HCT116 (cell line): ENCODE measurements at regions not wholly inside any gene's neighbourhood (a gene's known extent, or its start where the extent isn't known, plus 50 kb on each side); places are given as distances from the start of the nearest gene placed in this dataset.

Source experiments
- ATAC-seq: fragments of 200-7000 bp; cut with Tn5 transposase; 2 replicates; pipeline ENCODE4 v1.9.1; 2020; ENCODE audit warnings: mild to moderate bottlenecking, moderate library complexity
- BruUV-seq: library from RNA; stranded (reverse); fragments of 400-500 nt; replicated peaks from 2 replicates; lab custom pipeline; 2021; lab: Mats Ljungman, UMichigan
- CTCF ChIA-PET: fragments of 300-600 bp; sonication (Branson Sonifier 250); formaldehyde crosslinking; loops from one replicate; lab custom pipeline; 2021; ENCODE audit warnings: antibody characterized with exemption; lab: Charles Lee
- POLR2A ChIA-PET: fragments of 300-600, 350-600 bp; sonication (Branson Sonifier 250); formaldehyde crosslinking; loops from one replicate; lab custom pipeline; 2021; ENCODE audit warnings: antibody characterized with exemption; lab: Charles Lee
- RAD21 ChIA-PET, 2 experiments: fragments of 300-600 bp; sonication (Branson Sonifier 250); formaldehyde crosslinking; loops; one replicate each; lab custom pipeline; 2023; ENCODE audit warnings: low total read pairs in 2 of 2; ENCODE audit not compliant: uncharacterized antibody in 2 of 2, unreplicated experiment in 2 of 2, low non-redundant PET in 1 of 2; lab: Charles Lee
- DNase-seq: peaks from one replicate; pipeline ENCODE4 v3.0.0-alpha.2; 2010; ENCODE audit warnings: low read depth, low spot score
- H2AFZ ChIP-seq: fragments of 200-600 bp; shearing (Covaris generic), sonication (generic); 2 replicates; pipeline ENCODE4 v1.6.1; 2017; ENCODE audit warnings: low read depth, mixed run types, mixed read lengths, antibody characterized with exemption, low read length; ENCODE audit not compliant: poor library complexity, severe bottlenecking
- H3K27ac ChIP-seq: 2 replicates; pipeline ENCODE4 v1.5.1; 2012; ENCODE audit warnings: low read depth, low read length
- H3K27me3 ChIP-seq: fragments of 200-600 bp; sonication (generic); 2 replicates; pipeline ENCODE4 v1.6.1; 2016; ENCODE audit warnings: mixed run types, low read length, mixed read lengths; ENCODE audit not compliant: insufficient read depth
- H3K36me3 ChIP-seq, 2 experiments: fragments of 200-500 bp in 1 of 2; fragments of 200-600 bp in 1 of 2; sonication (Bioruptor generic) in 1 of 2; sonication (generic) in 1 of 2; 2 replicates each; pipeline versions ENCODE4 v1.5.1 to v1.6.1; 2014 to 2016; ENCODE audit warnings: low read length in 2 of 2, inconsistent platforms in 1 of 2, mixed read lengths in 1 of 2, mixed run types in 1 of 2; ENCODE audit not compliant: insufficient read depth in 2 of 2, control insufficient read depth in 1 of 2
- H3K4me1 ChIP-seq, 2 experiments: fragments of 200-600 bp in 1 of 2; sonication (generic) in 1 of 2; 2 replicates each; pipeline versions ENCODE4 v1.5.1 to v1.6.1; 2012 to 2017; ENCODE audit warnings: low read length in 2 of 2, inconsistent platforms in 1 of 2, mild to moderate bottlenecking in 1 of 2, mixed read lengths in 1 of 2, mixed run types in 1 of 2, moderate library complexity in 1 of 2; ENCODE audit not compliant: insufficient read depth in 2 of 2, control insufficient read depth in 1 of 2
- H3K4me2 ChIP-seq: fragments of 200-600 bp; sonication (generic); 2 replicates; pipeline ENCODE4 v1.6.1; 2017; ENCODE audit warnings: mixed run types, low read length, mixed read lengths
- H3K4me3 ChIP-seq, 2 experiments: fragments of 200-600 bp in 1 of 2; sonication (generic) in 1 of 2; replicated peaks in 1 of 2; 2 replicates each; pipeline ENCODE4 v1.5.1; 2011 to 2016; ENCODE audit warnings: low read length in 2 of 2, control low read depth in 1 of 2, low read depth in 1 of 2, mild to moderate bottlenecking in 1 of 2, mixed read lengths in 1 of 2, mixed run types in 1 of 2
- H3K79me2 ChIP-seq: fragments of 200-600 bp; sonication (generic); 2 replicates; pipeline ENCODE4 v1.6.1; 2017; ENCODE audit warnings: mild to moderate bottlenecking, mixed run types, low read length, moderate library complexity, mixed read lengths; ENCODE audit not compliant: insufficient read depth
- H3K9ac ChIP-seq: fragments of 200-600 bp; sonication (generic); 2 replicates; pipeline ENCODE4 v1.6.1; 2016; ENCODE audit warnings: low read length, mixed read lengths
- H3K9me2 ChIP-seq: fragments of 200-600 bp; sonication (generic), shearing (Covaris generic); 2 replicates; pipeline ENCODE4 v1.6.1; 2017; ENCODE audit warnings: mixed run types, mild to moderate bottlenecking, moderate library complexity; ENCODE audit not compliant: insufficient read depth
- H3K9me3 ChIP-seq, 2 experiments: fragments of 200-500 bp in 1 of 2; fragments of 200-600 bp in 1 of 2; sonication (Bioruptor generic) in 1 of 2; sonication (generic) in 1 of 2; 2 replicates each; pipeline ENCODE4 v1.6.1; 2014 to 2017; ENCODE audit warnings: low read length in 2 of 2, mixed read lengths in 2 of 2, inconsistent platforms in 1 of 2, low read depth in 1 of 2, mild to moderate bottlenecking in 1 of 2, mixed run types in 1 of 2, moderate library complexity in 1 of 2; ENCODE audit not compliant: control insufficient read depth in 1 of 2, insufficient read depth in 1 of 2
- H4K20me1 ChIP-seq: fragments of 200-600 bp; sonication (generic), shearing (Covaris generic); 2 replicates; pipeline ENCODE4 v1.6.1; 2017; ENCODE audit warnings: mixed run types, mild to moderate bottlenecking, moderate library complexity; ENCODE audit not compliant: insufficient read depth
- ATF3 ChIP-seq: IDR thresholded peaks from 2 replicates; pipeline ENCODE4 v1.6.1; 2012
- CEBPB ChIP-seq: IDR thresholded peaks from 2 replicates; pipeline ENCODE4 v1.6.1; 2012; ENCODE audit warnings: low read depth
- EZH2 ChIP-seq: fragments of 200-600 bp; sonication (generic); IDR thresholded peaks from 2 replicates; pipeline ENCODE4 v1.6.1; 2017; ENCODE audit warnings: antibody characterized with exemption, mixed run types
- EZH2phosphoT487 ChIP-seq: fragments of 200-600 bp; IDR thresholded peaks from 2 replicates; pipeline ENCODE4 v1.6.1; 2018; ENCODE audit warnings: antibody characterized with exemption, borderline replicate concordance
- MAX ChIP-seq: IDR thresholded peaks from 2 replicates; pipeline ENCODE4 v1.6.1; 2012
- POLR2A ChIP-seq: IDR thresholded peaks from 2 replicates; pipeline ENCODE4 v1.7.0; 2011; ENCODE audit warnings: borderline replicate concordance; ENCODE audit not compliant: insufficient read depth, insufficient read length; ENCODE audit errors: extremely low read depth
- POLR2AphosphoS5 ChIP-seq: IDR thresholded peaks from 2 replicates; pipeline ENCODE4 v1.6.1; 2011; ENCODE audit warnings: mild to moderate bottlenecking, low read depth, low read length, moderate library complexity
- RAD21 ChIP-seq: IDR thresholded peaks from 2 replicates; pipeline ENCODE4 v1.6.1; 2012; ENCODE audit warnings: low read depth, mild to moderate bottlenecking
- SP1 ChIP-seq: IDR thresholded peaks from 2 replicates; pipeline ENCODE4 v1.6.1; 2012; ENCODE audit warnings: low read depth
- SRF ChIP-seq: IDR thresholded peaks from 2 replicates; pipeline ENCODE4 v1.6.1; 2012; ENCODE audit warnings: low read depth
- ZBTB33 ChIP-seq: IDR thresholded peaks from 2 replicates; pipeline ENCODE4 v1.6.1; 2011; ENCODE audit warnings: mild to moderate bottlenecking, low read length, moderate library complexity; ENCODE audit not compliant: insufficient replicate concordance; ENCODE audit errors: extremely low read depth
- ZFX ChIP-seq: fragments of 450-650 bp; IDR thresholded peaks from 2 replicates; pipeline ENCODE4 v1.6.1; 2017
- intact Hi-C: fragments of 100-400 bp; cut with micrococcal nuclease; formaldehyde crosslinking; loops from 2 replicates; pipeline ENCODE4 v1.10.0; 2022

GRCh38 chr14:65279510-65279909 lies 133.0 kb upstream of the FUT8 start:
- Histone ChIP-seq H3K9me2 (no peaks in the 10 kb centered on the region), H3K9ac (no peak overlapping the region), H3K4me2 (no peak overlapping the region), H3K27ac (no peak overlapping the region), H3K79me2 (no peaks in the 10 kb centered on the region), H3K4me3 (no peak overlapping the region), H3K4me1 (no peaks in the 10 kb centered on the region), H2AFZ (no peak overlapping the region), H3K9me3 (no peaks in the 10 kb centered on the region), H3K27me3 (no peaks in the 10 kb centered on the region), H4K20me1 (no peaks in the 10 kb centered on the region), H3K36me3 (no peaks in the 10 kb centered on the region)
- intact Hi-C loops: no loop called here
- CTCF ChIA-PET: no interaction called here
- TF ChIP-seq ATF3: no peak
- no peak for TF ChIP-seq ZBTB33
- TF ChIP-seq MAX: no peak
- TF ChIP-seq ZFX: no peak
- no peak for TF ChIP-seq POLR2AphosphoS5
- no peak for TF ChIP-seq SP1
- no peak for TF ChIP-seq EZH2
- no peak for TF ChIP-seq RAD21
- no peak for TF ChIP-seq CEBPB
- TF ChIP-seq EZH2phosphoT487: no peak
- TF ChIP-seq SRF: no peak
- TF ChIP-seq POLR2A: no peak
- RAD21 ChIA-PET: no interaction called here
- no peak for DNase-seq
- no peak for ATAC-seq
- POLR2A ChIA-PET: no interaction called here
- BruUV-seq: no TSS peak
